Adrenal gland (tissue), 5 donors: ENCODE measurements at regions not wholly inside any gene's neighbourhood (a gene's known extent, or its start where the extent isn't known, plus 50 kb on each side); places are given as distances from the start of the nearest gene placed in this dataset.

Experiments
- CTCF ChIP-seq, 6 experiments: fragments of 450-650 bp in 4 of 6; fragments of 200-600 bp in 2 of 6; sonication (generic) in 1 of 6; IDR thresholded peaks; 1 replicate in 5 of 6; 2 replicates in 1 of 6; pipeline versions ENCODE4 v1.5.1 to v1.8.0; 2016 to 2021; ENCODE audit warnings: antibody characterized with exemption in 6 of 6, mild to moderate bottlenecking in 2 of 6, moderate library complexity in 1 of 6
- POLR2A ChIP-seq, 2 donors: fragments of 450-650 bp; IDR thresholded peaks; one replicate each; pipeline ENCODE4 v1.6.1; 2017; ENCODE audit warnings: antibody characterized with exemption in 2 of 2, mild to moderate bottlenecking in 2 of 2, moderate library complexity in 1 of 2
- donor health status: DM: no; HTN: no; CAD: no.

- TF ChIP-seq POLR2A (IDR thresholded peaks at IDR 0.05) (no peak), CTCF (IDR thresholded peaks at IDR 0.05) (no peak)
Observed at GRCh38 chr3:39664931-39665330, 144.5 kb upstream of the MYRIP start.
